ENCODE measurements at regions not wholly inside any gene's neighbourhood (a gene's known extent, or its start where the extent isn't known, plus 50 kb on each side); places are given as distances from the start of the nearest gene placed in this dataset.

- Mint-ChIP-seq H3K4me3 (no peak overlapping the region), H3K4me1 (no peaks in the 10 kb centered on the region), H3K27ac (no peak overlapping the region), H3K9me3 (peaks cover 10 to 28% of the 10 kb centered on the region in 2 donors), H3K27me3 (no peaks in the 10 kb centered on the region)
- ATAC-seq (no peak), DNase-seq (no peak)
Measured at GRCh38 chr5:106368021-106368420, 1302.7 kb downstream of the EFNA5 start.

GRCh38 chr5:106367281-106367680 lies 1303.5 kb downstream of the EFNA5 start:
- Mint-ChIP-seq H3K27me3 (no peaks in the 10 kb centered on the region), H3K27ac (no peak overlapping the region), H3K9me3 (peaks cover 10 to 36% of the 10 kb centered on the region in 2 donors), H3K4me3 (no peak overlapping the region), H3K4me1 (no peaks in the 10 kb centered on the region)
- no peak for DNase-seq
- ATAC-seq = no peak

- DNase-seq (no peak), ATAC-seq (no peak)
- Mint-ChIP-seq H3K4me3 (no peak overlapping the region), H3K27me3 (no peaks in the 10 kb centered on the region), H3K9me3 (peaks cover 0 to 23% of the 10 kb centered on the region in 2 donors), H3K27ac (no peak overlapping the region), H3K4me1 (no peaks in the 10 kb centered on the region)
Measured at GRCh38 chr5:106363578-106363977, 1307.2 kb downstream of the EFNA5 start.

DNA sequence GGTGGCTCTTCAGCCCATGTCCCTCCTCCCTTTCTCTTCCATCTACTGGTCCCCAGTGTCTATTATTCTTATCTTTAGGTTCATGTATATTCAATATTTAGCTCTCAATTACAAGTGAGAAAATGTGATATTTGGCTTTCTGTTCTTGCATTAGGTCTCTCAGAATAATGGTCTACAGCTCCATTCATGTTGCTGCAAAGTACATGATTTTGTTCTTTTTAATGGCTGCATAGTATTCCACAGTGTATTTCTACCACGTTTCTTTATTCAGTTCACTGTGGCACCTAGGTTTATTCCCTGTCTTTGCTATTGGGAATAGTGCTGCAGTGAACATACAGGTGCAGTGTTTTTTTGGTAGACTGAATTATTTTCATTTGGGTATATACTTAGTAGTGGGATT lies 1308.8 kb downstream of the EFNA5 start:
- Mint-ChIP-seq H3K27ac (no peak overlapping the region), H3K4me1 (no peaks in the 10 kb centered on the region), H3K4me3 (no peak overlapping the region), H3K9me3 (peaks cover 5 to 25% of the 10 kb centered on the region in 2 donors), H3K27me3 (no peaks in the 10 kb centered on the region)
- ATAC-seq (no peak), DNase-seq (no peak)

GRCh38 chr5:106331415-106331814 lies 1339.3 kb downstream of the EFNA5 start:
- no peak for ATAC-seq
- H3K4me1 Mint-ChIP-seq = no peaks in the 10 kb centered on the region
- H3K4me3 Mint-ChIP-seq = no peak overlapping the region
- peaks cover 6 to 14% of the 10 kb centered on the region in 2 donors for H3K9me3 Mint-ChIP-seq
- no peaks in the 10 kb centered on the region for H3K27me3 Mint-ChIP-seq
- no peak overlapping the region for H3K27ac Mint-ChIP-seq
- DNase-seq = no peak

- no peak for ATAC-seq
- Mint-ChIP-seq H3K4me3 (no peak overlapping the region), H3K27ac (no peak overlapping the region), H3K27me3 (no peaks in the 10 kb centered on the region), H3K9me3 (peaks cover 0 to 4% of the 10 kb centered on the region in 2 donors), H3K4me1 (no peaks in the 10 kb centered on the region)
- no peak for DNase-seq
Measured at GRCh38 chr5:106324356-106324755, 1346.4 kb downstream of the EFNA5 start.

DNA sequence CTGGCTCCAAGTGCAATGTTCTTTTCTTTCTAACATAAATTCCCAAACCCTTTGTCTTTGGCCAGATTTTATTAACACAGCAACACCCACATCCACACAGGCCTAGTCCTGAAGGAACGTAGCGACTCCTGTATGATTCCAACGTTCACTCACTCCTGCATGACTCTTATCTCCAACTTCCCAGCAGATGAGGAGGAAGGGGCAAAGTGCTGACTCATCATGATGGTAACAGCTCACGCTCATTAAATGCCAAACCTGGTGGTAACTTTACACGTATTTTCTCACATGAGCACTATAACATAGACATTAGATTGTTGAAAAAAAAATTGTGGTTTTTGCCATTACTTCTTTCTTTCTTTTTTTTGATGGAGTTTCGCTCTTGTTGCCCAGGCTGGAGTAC lies 1349.5 kb downstream of the EFNA5 start:
- H3K4me1 Mint-ChIP-seq = no peaks in the 10 kb centered on the region
- H3K9me3 Mint-ChIP-seq = peaks cover 0 to 7% of the 10 kb centered on the region in 2 donors
- no peak overlapping the region for H3K4me3 Mint-ChIP-seq
- no peak for ATAC-seq
- no peak for DNase-seq
- no peaks in the 10 kb centered on the region for H3K27me3 Mint-ChIP-seq
- no peak overlapping the region for H3K27ac Mint-ChIP-seq

DNA sequence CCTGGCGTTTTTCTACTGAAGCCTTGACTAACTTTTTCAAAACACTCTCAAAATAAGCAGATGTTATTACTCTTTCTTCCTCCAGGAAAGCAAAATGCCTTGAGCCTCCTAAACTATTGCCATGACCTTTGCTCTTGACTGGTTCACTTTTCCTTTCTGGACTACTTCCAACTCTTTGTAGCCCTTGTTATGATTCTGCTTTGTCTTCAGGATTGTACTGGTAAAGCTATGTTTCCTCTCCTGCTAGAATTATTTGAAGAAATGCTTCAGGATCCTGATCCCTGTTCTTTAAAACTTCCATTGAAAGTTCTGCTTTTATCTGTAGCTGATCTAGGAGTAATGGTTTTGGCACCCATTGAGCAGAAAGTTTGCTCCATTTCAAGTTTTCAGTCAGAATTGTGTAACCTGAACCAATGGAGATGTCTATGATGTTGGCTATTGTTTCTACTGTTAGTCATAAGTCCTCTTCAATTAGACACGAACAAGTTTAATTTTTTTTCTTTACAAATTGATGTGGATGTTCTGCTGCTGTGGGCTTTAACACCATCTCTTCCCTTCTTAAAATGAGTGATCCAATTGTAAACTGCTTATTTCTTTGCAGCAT lies 1356.4 kb downstream of the EFNA5 start:
- Mint-ChIP-seq H3K4me1 (no peaks in the 10 kb centered on the region), H3K4me3 (no peak overlapping the region), H3K9me3 (peaks cover 0 to 7% of the 10 kb centered on the region in 2 donors), H3K27me3 (no peaks in the 10 kb centered on the region), H3K27ac (no peak overlapping the region)
- DNase-seq (no peak), ATAC-seq (no peak)

DNA sequence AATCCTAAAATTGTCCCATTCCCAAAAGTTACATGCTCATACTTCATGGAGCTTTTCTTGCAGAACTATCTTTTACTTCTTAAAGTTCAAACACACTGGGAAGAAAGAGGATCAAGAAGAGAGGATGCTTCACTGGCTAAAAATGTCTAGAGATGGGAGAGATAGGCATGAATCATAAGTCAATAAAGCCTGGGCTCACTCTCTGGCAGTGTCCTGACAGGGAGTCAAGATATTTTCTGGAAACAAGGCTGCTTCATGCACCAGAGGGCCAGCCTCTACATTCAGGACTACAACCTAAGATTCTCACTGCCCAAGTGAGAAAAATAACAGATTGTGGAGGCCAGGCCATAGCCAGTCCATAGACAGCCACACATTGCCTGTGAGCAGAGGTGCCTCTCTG lies 1358.4 kb downstream of the EFNA5 start:
- ATAC-seq (no peak), DNase-seq (no peak)
- no peak overlapping the region for H3K4me3 Mint-ChIP-seq
- no peaks in the 10 kb centered on the region for H3K9me3 Mint-ChIP-seq
- no peak overlapping the region for H3K27ac Mint-ChIP-seq
- no peaks in the 10 kb centered on the region for H3K4me1 Mint-ChIP-seq
- no peaks in the 10 kb centered on the region for H3K27me3 Mint-ChIP-seq

DNA sequence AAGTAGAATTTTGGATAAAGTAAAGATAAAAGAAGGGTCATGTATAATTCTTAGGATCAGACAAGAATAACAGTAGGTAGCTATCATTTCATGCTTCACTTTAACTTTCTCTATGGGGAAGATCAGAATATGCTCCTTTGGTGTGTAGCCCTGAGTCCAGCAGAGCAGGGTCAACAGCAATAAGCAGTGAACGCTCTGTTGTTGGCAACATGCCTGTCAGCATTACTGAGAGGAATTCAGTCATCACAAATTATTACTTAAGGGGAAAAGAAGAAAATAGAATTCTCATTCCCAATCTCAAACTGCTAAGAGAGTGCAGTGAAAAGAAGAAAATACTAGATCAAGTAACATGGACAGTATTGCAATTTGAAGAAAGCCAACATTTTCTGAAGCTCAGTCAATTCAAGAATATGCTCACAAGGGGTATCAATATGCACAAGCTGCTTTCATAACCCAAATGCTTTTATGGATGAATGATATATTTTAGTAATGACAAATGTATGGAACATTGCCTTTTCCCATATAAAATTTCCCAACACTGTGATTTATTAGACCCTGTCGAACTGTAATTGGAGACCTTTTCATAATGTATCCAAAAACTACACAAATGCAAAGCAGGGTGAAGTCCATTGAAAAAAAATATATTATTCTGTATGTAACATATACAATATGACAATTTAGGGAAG lies 1359.4 kb downstream of the EFNA5 start:
- no peak overlapping the region for H3K27ac Mint-ChIP-seq
- no peak overlapping the region for H3K4me3 Mint-ChIP-seq
- H3K27me3 Mint-ChIP-seq = no peaks in the 10 kb centered on the region
- no peaks in the 10 kb centered on the region for H3K9me3 Mint-ChIP-seq
- no peaks in the 10 kb centered on the region for H3K4me1 Mint-ChIP-seq
- ATAC-seq (no peak), DNase-seq (no peak)

GRCh38 chr5:106307265-106307664 lies 1363.5 kb downstream of the EFNA5 start:
- no peaks in the 10 kb centered on the region for H3K27me3 Mint-ChIP-seq
- no peak overlapping the region for H3K27ac Mint-ChIP-seq
- no peaks in the 10 kb centered on the region for H3K4me1 Mint-ChIP-seq
- no peak for ATAC-seq
- no peak for DNase-seq
- H3K4me3 Mint-ChIP-seq = no peak overlapping the region
- no peaks in the 10 kb centered on the region for H3K9me3 Mint-ChIP-seq

DNA sequence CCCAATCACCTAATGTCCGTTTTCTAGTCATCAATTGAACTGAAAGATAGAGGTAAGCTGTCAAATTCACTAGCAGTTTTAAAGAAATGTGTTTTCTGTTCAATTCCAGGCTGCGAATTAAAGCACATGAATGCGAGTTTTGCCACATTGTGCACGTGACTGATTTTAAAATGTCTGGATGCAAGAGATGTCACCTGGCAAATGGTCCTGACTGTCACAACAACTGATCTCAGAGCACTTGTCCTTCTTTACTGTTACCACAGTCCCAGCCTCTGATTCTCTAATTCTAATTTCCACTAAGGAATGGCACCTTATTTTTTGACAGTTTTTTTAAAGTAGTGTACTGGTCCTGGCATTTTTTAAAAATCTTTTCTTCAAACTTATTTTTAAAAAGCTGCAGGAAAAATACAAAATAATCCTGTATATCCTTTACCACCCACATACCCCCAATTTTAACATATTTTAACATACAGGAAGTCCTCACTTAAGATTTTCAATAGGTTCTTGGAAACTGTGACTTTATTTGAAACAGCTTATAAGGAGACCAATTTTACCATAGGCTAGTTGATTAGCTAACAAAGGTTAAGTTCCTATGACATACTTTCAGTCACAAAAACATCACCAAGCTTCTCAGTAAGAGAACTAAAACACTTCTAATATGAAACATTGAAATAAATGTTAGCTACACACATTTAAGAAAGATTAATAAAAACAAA lies 1364.3 kb downstream of the EFNA5 start:
- Mint-ChIP-seq H3K9me3 (no peaks in the 10 kb centered on the region), H3K4me3 (no peak overlapping the region), H3K27me3 (no peaks in the 10 kb centered on the region), H3K4me1 (no peaks in the 10 kb centered on the region), H3K27ac (no peak overlapping the region)
- no peak for ATAC-seq
- DNase-seq = no peak

DNA sequence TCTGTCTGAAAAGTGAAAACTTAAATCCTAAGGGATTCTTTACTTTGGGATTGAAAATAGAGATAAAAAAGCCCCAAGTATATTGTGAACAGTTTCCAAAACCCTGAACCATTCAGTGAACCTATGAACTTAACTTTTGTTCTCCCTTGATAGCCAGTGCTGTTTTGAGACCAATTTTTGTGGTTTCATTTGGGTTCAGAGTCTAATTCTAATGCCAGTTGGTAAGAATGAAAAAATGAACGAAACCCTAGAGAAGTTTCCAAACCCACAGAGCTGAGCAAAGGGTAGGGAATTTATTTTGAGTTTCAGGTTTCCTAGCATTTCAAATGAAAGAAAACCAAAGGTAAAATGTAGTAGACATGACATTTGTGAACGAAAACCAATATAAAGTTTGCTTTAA lies 1366.8 kb downstream of the EFNA5 start:
- no peak overlapping the region for H3K4me3 Mint-ChIP-seq
- no peak overlapping the region for H3K27ac Mint-ChIP-seq
- no peaks in the 10 kb centered on the region for H3K4me1 Mint-ChIP-seq
- ATAC-seq = no peak
- no peaks in the 10 kb centered on the region for H3K27me3 Mint-ChIP-seq
- H3K9me3 Mint-ChIP-seq = no peaks in the 10 kb centered on the region
- DNase-seq = no peak

DNA sequence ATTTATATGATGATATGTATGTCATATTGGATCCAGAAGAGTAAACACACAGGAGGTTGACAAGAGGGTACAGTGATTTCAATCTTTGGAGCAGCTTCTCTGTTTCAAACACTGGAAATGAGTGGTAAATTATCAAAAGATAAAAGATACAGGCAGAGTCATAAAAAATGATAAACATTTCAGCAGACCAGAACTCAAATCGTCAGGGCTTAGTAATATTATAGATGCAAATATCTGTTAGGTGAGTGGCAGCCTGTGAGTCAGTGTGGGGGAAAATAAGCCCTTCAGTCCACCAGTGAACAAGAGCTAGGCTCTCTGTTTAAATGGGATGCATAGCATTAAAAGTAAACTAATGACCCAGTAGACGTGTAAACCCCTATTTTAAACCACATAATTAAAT lies 1378.1 kb downstream of the EFNA5 start:
- Mint-ChIP-seq H3K9me3 (no peaks in the 10 kb centered on the region), H3K27me3 (no peaks in the 10 kb centered on the region), H3K4me1 (no peaks in the 10 kb centered on the region), H3K27ac (no peak overlapping the region), H3K4me3 (no peak overlapping the region)
- no peak for DNase-seq
- no peak for ATAC-seq

DNA sequence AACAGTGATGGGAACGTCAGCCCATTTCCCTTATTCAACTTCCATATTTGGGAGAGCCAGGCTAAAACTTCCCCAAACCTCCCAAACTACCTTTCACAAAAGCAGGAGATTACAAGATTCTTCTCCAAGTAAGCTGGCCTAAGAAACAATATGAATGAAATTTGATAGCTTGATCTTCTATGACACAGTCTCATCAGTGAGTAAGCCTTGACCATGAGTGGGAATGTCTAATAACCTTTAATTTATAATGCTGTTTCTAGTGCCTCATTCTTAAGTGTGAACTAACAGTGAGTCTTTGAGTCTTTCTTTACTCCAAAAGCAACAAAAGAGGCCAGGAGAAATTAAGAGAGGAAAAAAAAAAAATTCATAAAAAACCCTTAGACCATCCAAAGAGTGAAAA lies 1379.9 kb downstream of the EFNA5 start:
- Mint-ChIP-seq H3K27me3 (no peaks in the 10 kb centered on the region), H3K4me3 (no peak overlapping the region), H3K4me1 (no peaks in the 10 kb centered on the region), H3K9me3 (no peaks in the 10 kb centered on the region), H3K27ac (no peak overlapping the region)
- DNase-seq (no peak), ATAC-seq (no peak)

GRCh38 chr5:106288979-106289378 lies 1381.8 kb downstream of the EFNA5 start:
- no peak overlapping the region for H3K27ac Mint-ChIP-seq

More at GRCh38 chr5:106288979-106289378, 1381.8 kb downstream of the EFNA5 start:
- Mint-ChIP-seq H3K27me3 (no peaks in the 10 kb centered on the region), H3K4me3 (no peak overlapping the region), H3K4me1 (no peaks in the 10 kb centered on the region), H3K9me3 (no peaks in the 10 kb centered on the region)
- DNase-seq (no peak), ATAC-seq (no peak)

Data from stimulated activated naive CD8-positive, alpha-beta T cell treated with anti-CD3 and anti-CD28 coated beads, Interleukin-15, amount 100 ng/mL, for 72 hours (primary cell).